ENCODE measurements at regions not wholly inside any gene's neighbourhood (a gene's known extent, or its start where the extent isn't known, plus 50 kb on each side); places are given as distances from the start of the nearest gene placed in this dataset.
"Not testable (repeated sequence)": the region's sequence is repeated elsewhere in the genome, so short reads cannot be mapped to it uniquely, and the experiment has no call there.

- ATAC-seq: no peak
These were observed 662.5 kb downstream of the LUZP2 start for GRCh38 chr11:25159341-25159740.

GRCh38 chr11:25163421-25163820, 666.6 kb downstream of the LUZP2 start:
- no peak for DNase-seq
- ATAC-seq: no peak

More at GRCh38 chr11:25159341-25159740, 662.5 kb downstream of the LUZP2 start:
- DNase-seq: no peak
- intact Hi-C loops (cut with DNase I, micrococcal nuclease): no loop called here

GRCh38 chr11:25180187-25180586, 683.3 kb downstream of the LUZP2 start:
- DNase-seq: no peak
- intact Hi-C loops (cut with DNase I, micrococcal nuclease): no loop called here
- ATAC-seq: no peak

More at GRCh38 chr11:25163421-25163820, 666.6 kb downstream of the LUZP2 start:
- intact Hi-C loops (cut with DNase I, micrococcal nuclease): no loop called here

- intact Hi-C loops (cut with DNase I, micrococcal nuclease): no loop called here
- DNase-seq (no peak), ATAC-seq (no peak)
These were observed 686.6 kb downstream of the LUZP2 start for GRCh38 chr11:25183411-25183810.

GRCh38 chr11:25197515-25197914, 700.7 kb downstream of the LUZP2 start:
- no peak for ATAC-seq
- intact Hi-C loops (cut with DNase I, micrococcal nuclease): no loop called here
- DNase-seq: no peak

- no peak for DNase-seq
- intact Hi-C loops (cut with DNase I, micrococcal nuclease): no loop called here
- ATAC-seq: no peak
These were observed 701.9 kb downstream of the LUZP2 start for GRCh38 chr11:25198704-25199103.

- no peak for DNase-seq
- intact Hi-C loops (cut with DNase I, micrococcal nuclease): no loop called here
- no peak for ATAC-seq
These were observed 704.1 kb downstream of the LUZP2 start for GRCh38 chr11:25200925-25201324.

GRCh38 chr11:25206762-25207161, 709.9 kb downstream of the LUZP2 start:
- ATAC-seq (no peak), DNase-seq (no peak)
- intact Hi-C loops (cut with DNase I, micrococcal nuclease): no loop called here

- ATAC-seq: no peak
- DNase-seq: no peak
- intact Hi-C loops (cut with DNase I, micrococcal nuclease): no loop called here
These were observed 714.9 kb downstream of the LUZP2 start for GRCh38 chr11:25211635-25212254.

GRCh38 chr11:25214535-25215176, 717.8 kb downstream of the LUZP2 start:
- DNase-seq: no peak
- no peak for ATAC-seq
- intact Hi-C loops (cut with DNase I, micrococcal nuclease): no loop called here

- no peak for DNase-seq
- no peak for ATAC-seq
- intact Hi-C loops (cut with DNase I, micrococcal nuclease): no loop called here
These were observed 721.2 kb downstream of the LUZP2 start for GRCh38 chr11:25218036-25218435.

GRCh38 chr11:25225078-25225477, 728.2 kb downstream of the LUZP2 start:
- ATAC-seq (no peak), DNase-seq (no peak)
- intact Hi-C loops (cut with DNase I, micrococcal nuclease): no loop called here

GRCh38 chr11:25242928-25243327, 746.1 kb downstream of the LUZP2 start:
- no peak for ATAC-seq
- intact Hi-C loops (cut with DNase I, micrococcal nuclease): no loop called here

GRCh38 chr11:25244126-25244525, 747.3 kb downstream of the LUZP2 start:
- ATAC-seq (no peak), DNase-seq (no peak)
- intact Hi-C loops (cut with DNase I, micrococcal nuclease): no loop called here

More at GRCh38 chr11:25242928-25243327, 746.1 kb downstream of the LUZP2 start:
- DNase-seq: no peak

GRCh38 chr11:25247336-25247735, 750.5 kb downstream of the LUZP2 start:
- intact Hi-C loops (cut with DNase I, micrococcal nuclease): no loop called here
- DNase-seq (no peak), ATAC-seq (no peak)

GRCh38 chr11:25252854-25253253, 756.0 kb downstream of the LUZP2 start:
- no peak for ATAC-seq
- DNase-seq: no peak
- intact Hi-C loops (cut with DNase I, micrococcal nuclease): no loop called here

- DNase-seq; ATAC-seq; intact Hi-C loops (cut with DNase I, micrococcal nuclease): not testable (repeated sequence)
These were observed 767.0 kb downstream of the LUZP2 start for GRCh38 chr11:25263861-25264260.

GRCh38 chr11:25271301-25271700, 774.4 kb downstream of the LUZP2 start:
- no peak for DNase-seq
- no peak for ATAC-seq
- intact Hi-C loops (cut with DNase I, micrococcal nuclease): no loop called here

GRCh38 chr11:25272214-25272613, 775.4 kb downstream of the LUZP2 start:
- DNase-seq (no peak), ATAC-seq (no peak)

GRCh38 chr11:25280821-25281220, 784.0 kb downstream of the LUZP2 start:
- DNase-seq; ATAC-seq; intact Hi-C loops (cut with DNase I, micrococcal nuclease): not testable (repeated sequence)

More at GRCh38 chr11:25272214-25272613, 775.4 kb downstream of the LUZP2 start:
- intact Hi-C loops (cut with DNase I, micrococcal nuclease): no loop called here

- DNase-seq (no peak), ATAC-seq (no peak)
- intact Hi-C loops (cut with DNase I, micrococcal nuclease): no loop called here
These were observed 796.3 kb downstream of the LUZP2 start for GRCh38 chr11:25293166-25293565.
